IPS DF 6.9 (cell line): ENCODE measurements at regions not wholly inside any gene's neighbourhood (a gene's known extent, or its start where the extent isn't known, plus 50 kb on each side); places are given as distances from the start of the nearest gene placed in this dataset.

Experiments
- DNase-seq: peaks from one replicate; pipeline ENCODE4 v3.0.0-alpha.2; 2013; ENCODE audit warnings: low read depth, low spot score
- H3K27ac ChIP-seq: one replicate; pipeline ENCODE4 v1.5.1; 2013; ENCODE audit warnings: low read length, control low read depth
- H3K27me3 ChIP-seq: 2 replicates; pipeline ENCODE4 v1.6.1; 2013; ENCODE audit warnings: mild to moderate bottlenecking, low read length; ENCODE audit not compliant: control insufficient read depth, insufficient read depth
- H3K36me3 ChIP-seq: 2 replicates; pipeline ENCODE4 v1.6.1; 2013; ENCODE audit warnings: low read length; ENCODE audit not compliant: control insufficient read depth, insufficient read depth
- H3K4me1 ChIP-seq: 2 replicates; pipeline ENCODE4 v1.6.1; 2013; ENCODE audit warnings: low read length; ENCODE audit not compliant: control insufficient read depth, insufficient read depth
- H3K4me3 ChIP-seq: 2 replicates; pipeline ENCODE4 v1.5.1; 2013; ENCODE audit warnings: mild to moderate bottlenecking, low read length
- H3K9me3 ChIP-seq: 2 replicates; pipeline ENCODE4 v1.6.1; 2013; ENCODE audit warnings: low read length, inconsistent platforms; ENCODE audit not compliant: control insufficient read depth, insufficient read depth
- WGBS: extraction: QIAGEN DNeasy Blood & Tissue Kit; methylation state at CpG from one replicate; pipeline ENCODE4 v1.1.7; 2013; ENCODE audit warnings: mixed read lengths, missing lambda C conversion rate; ENCODE audit not compliant: insufficient read length, insufficient coverage; 5-methylcytosine and 5-hydroxymethylcytosine counted together

DNA sequence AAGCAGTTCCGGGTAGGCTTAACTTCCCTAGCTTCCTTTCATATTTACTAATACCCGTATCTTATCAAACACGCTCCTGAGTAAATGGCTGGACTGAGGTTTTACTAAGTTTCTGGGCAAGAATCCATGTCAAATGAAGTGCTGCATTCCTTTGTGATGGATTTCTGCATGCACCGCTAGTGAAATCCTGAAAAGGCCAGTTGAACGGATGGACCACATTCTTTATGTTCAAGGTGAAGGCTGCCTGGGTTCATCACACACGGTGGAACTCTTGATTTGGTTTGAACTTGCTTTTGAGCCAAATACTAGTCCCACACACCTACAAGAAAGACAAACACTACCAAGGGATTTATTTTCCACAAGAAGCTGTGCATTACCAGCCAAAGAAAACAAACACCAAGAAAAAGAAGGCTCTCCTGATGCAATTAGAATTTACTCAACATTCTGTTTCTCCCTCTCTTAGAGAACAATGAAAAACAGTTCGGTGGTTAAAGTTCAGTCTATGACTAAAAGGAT, 255.0 kb upstream of the SEMA3C start:
- no peaks in the 10 kb centered on the region for H3K27me3 ChIP-seq
- H3K27ac ChIP-seq, result no peak overlapping the region
- no CpG with 5 or more reads among the region's 7 CpGs for WGBS
- no peaks in the 10 kb centered on the region for H3K36me3 ChIP-seq
- H3K4me3 ChIP-seq, result no peak overlapping the region
- no peaks in the 10 kb centered on the region for H3K4me1 ChIP-seq
- no peaks in the 10 kb centered on the region for H3K9me3 ChIP-seq
- DNase-seq, result no peak

DNA sequence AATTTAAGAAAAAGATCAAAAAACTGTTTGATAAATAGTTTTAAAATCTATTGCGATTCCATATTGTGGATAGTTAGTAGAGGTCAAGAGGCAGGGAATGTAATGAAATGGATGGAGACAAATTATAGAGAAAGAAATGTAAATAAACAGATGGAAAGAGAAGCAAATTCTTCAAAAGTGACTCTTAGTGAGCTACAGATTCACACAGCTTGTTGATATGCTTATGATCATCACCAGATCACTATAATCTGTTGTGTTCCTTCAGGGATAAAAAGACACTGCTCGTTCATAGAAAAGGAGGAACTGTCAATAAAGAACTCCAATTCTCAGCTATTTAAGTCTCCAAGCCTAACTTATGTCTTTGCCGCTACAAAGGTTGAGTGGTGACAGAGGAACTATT, 251.4 kb upstream of the SEMA3C start:
- Histone ChIP-seq H3K27me3 (no peaks in the 10 kb centered on the region), H3K27ac (no peak overlapping the region), H3K4me1 (no peaks in the 10 kb centered on the region), H3K36me3 (no peaks in the 10 kb centered on the region), H3K9me3 (no peaks in the 10 kb centered on the region), H3K4me3 (no peak overlapping the region)
- no peak for DNase-seq
- WGBS, result no CpG with 5 or more reads among the region's 3 CpGs

DNA sequence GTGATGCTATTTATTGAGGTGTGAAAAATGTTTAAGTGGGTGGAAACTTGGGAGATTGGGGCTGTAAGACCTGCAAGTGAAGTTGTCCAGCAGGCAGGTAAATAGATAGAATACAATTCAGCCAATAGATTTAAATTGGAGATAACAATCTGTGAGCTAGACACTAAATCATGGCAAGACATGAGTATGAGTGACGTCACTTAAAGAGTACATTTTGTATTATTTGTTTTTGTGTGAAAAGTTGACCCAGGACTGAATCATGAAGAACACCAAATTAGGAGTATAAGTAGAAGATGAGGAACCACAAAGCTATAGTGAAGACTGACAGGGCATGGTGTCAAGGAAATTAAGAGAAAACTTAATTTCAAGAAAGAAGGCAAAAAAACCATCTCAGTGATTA, 249.1 kb upstream of the SEMA3C start:
- no peaks in the 10 kb centered on the region for H3K36me3 ChIP-seq
- H3K4me1 ChIP-seq, result no peaks in the 10 kb centered on the region
- no CpG with 5 or more reads among the region's 1 CpG for WGBS
- no peak for DNase-seq
- no peaks in the 10 kb centered on the region for H3K27me3 ChIP-seq
- no peak overlapping the region for H3K4me3 ChIP-seq
- no peak overlapping the region for H3K27ac ChIP-seq
- H3K9me3 ChIP-seq, result no peaks in the 10 kb centered on the region

DNA sequence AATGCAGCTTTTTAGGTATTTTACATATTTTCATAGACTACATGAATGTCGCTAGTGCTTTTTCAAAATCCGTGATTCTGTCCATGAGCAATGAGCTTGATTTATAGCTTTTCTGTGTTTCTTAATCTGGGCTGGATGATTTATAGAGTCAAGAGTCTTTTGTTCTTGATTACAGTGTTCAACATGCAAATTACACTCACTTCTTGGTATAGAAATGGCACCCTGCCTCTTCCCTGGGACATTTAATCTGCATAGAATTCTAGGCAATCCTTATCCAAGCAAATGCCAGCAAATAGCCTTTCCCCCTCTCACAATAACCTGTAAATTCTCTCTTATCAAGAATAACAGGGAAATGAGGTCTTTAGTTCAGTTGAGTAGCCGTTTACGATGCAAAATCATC, 246.2 kb upstream of the SEMA3C start:
- DNase-seq, result no peak
- no peaks in the 10 kb centered on the region for H3K27me3 ChIP-seq
- H3K4me3 ChIP-seq, result no peak overlapping the region
- H3K27ac ChIP-seq, result no peak overlapping the region
- WGBS, result no CpG with 5 or more reads among the region's 4 CpGs
- H3K36me3 ChIP-seq, result no peaks in the 10 kb centered on the region
- H3K9me3 ChIP-seq, result no peaks in the 10 kb centered on the region
- no peaks in the 10 kb centered on the region for H3K4me1 ChIP-seq

DNA sequence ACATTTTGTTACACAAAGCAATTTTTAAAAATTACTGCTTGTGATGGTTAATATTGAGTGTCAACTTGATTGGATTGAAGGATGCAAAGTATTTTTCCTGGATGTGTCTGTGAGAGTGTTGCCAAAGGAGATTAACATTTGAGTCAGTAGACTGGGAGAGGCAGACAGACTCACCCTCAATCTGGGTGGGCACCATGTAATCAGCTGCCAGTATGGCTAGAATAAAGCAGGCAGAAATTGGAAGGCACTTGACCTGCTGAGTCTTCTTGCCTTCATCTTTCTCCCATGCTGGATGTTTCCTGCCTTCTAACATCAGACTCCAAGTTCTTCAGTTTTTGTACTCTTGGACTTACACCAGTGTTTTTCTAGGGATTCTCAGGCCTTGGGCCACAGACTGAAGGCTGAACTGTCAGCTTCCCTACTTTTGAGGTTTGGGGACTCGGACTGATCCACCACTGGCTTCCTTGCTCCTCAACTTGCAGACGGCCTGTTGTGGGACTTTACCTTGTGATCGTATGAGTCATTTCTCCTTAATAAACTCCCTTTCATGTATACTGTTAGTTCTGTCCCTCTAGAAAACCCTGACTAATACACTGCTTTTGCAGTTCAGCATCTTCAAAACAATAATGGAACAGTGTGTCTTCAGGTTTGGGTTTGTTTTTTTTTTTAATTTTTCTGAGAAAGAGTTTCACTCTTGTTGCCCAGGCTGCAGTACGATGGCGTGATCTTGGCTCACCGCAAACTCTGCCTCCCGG, 244.1 kb upstream of the SEMA3C start:
- Histone ChIP-seq H3K4me3 (no peak overlapping the region), H3K27ac (no peak overlapping the region), H3K36me3 (no peaks in the 10 kb centered on the region), H3K27me3 (no peaks in the 10 kb centered on the region), H3K9me3 (no peaks in the 10 kb centered on the region), H3K4me1 (no peaks in the 10 kb centered on the region)
- no peak for DNase-seq
- WGBS, result no CpG with 5 or more reads among the region's 7 CpGs

DNA sequence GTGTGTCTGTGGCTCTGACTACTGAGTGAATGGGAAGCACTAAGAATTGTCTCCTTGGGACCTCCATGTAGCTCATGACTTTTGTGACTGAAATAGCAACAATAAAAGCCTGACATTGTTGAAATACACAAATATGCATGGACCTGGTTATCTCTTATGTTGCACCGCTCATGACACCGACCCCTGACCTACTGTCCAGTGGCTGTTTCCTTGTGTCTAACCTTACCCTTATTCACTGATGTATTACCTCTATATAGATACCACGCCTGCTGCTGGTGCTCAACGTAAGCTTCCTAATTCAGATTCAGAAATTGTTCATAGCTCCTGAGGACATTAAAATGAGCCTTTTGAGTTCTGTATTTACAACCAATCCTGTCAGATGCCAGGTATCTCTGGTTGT, 243.4 kb upstream of the SEMA3C start:
- DNase-seq, result no peak
- no CpG with 5 or more reads among the region's 4 CpGs for WGBS
- Histone ChIP-seq H3K27ac (no peak overlapping the region), H3K27me3 (no peaks in the 10 kb centered on the region), H3K4me3 (no peak overlapping the region), H3K36me3 (no peaks in the 10 kb centered on the region), H3K4me1 (no peaks in the 10 kb centered on the region), H3K9me3 (no peaks in the 10 kb centered on the region)

DNA sequence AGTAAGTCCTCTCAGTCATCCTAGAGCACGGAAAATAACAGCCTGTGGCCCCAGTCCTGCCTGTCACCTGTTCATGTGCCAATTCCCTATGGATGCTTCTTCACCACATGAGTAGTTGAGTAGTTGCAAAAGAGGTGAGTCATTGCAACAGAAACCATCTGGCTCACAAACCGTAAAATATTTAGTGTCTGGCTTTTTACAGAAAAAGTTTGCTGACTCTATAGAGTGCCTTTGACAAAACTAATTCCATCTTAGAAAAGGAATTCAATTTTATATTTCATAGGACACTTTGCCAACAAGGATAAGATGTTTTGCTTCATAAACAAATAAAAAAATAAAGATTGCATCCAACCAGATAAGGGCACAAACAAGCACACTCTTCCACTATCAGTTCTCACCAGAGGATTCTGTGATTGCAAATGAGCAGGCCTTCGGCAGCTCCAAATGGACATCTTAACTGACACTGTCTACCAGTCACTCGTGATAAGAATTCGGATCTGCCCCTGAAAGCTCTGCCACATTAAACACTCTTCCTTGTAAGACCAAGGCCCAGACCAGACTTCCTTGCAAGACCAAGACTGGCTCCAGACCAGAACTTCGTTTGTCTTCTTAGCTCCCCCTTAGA, 242.7 kb upstream of the SEMA3C start:
- no peak for DNase-seq
- no CpG with 5 or more reads among the region's 6 CpGs for WGBS
- Histone ChIP-seq H3K27ac (no peak overlapping the region), H3K4me3 (no peak overlapping the region), H3K27me3 (no peaks in the 10 kb centered on the region), H3K36me3 (no peaks in the 10 kb centered on the region), H3K9me3 (no peaks in the 10 kb centered on the region), H3K4me1 (no peaks in the 10 kb centered on the region)

DNA sequence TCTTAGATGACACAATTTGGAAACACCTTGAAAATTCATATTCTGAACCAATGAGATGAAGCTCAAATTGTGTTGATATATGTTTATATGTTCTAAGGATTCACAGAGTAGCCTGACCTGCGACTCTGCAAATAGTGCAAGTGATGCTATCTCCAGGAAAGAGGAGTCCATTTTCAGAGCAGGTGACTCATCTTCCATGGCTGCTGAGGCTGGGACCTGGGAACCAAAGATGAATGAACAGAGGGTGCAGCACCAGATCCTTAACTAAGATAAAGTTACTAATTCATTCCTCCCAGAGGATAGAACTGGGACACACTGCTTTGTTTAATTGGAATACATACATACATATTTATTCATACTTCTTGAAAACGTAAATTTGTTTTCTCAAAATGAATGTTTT, 240.6 kb upstream of the SEMA3C start:
- Histone ChIP-seq H3K4me1 (peaks cover 1% of the 10 kb centered on the region; the same call in 1 of the 2 replicates), H3K4me3 (no peak overlapping the region), H3K9me3 (no peaks in the 10 kb centered on the region), H3K27ac (no peak overlapping the region), H3K27me3 (no peaks in the 10 kb centered on the region), H3K36me3 (no peaks in the 10 kb centered on the region)
- no CpG with 5 or more reads among the region's 2 CpGs for WGBS
- DNase-seq, result no peak

DNA sequence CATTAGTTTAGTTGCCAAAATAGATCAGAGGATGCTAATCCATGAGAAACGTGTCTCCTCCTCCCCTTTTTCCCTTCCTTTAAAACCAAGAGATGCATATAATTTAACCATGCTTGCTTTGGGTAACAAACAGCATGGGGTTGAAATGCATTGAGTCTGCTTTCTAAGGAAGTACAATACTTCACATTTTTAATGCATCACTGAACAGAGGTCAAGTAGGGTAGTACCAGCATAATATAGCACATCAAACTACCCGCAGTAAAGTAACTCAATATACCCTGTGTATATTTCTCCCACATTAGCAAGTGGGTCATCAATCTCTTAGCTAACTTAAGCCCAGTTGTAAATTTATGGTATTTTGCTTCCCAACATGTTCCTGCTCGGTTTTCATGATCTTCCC, 239.3 kb upstream of the SEMA3C start:
- H3K36me3 ChIP-seq, result no peaks in the 10 kb centered on the region
- no peak overlapping the region for H3K27ac ChIP-seq
- H3K4me1 ChIP-seq, result peaks cover 1% of the 10 kb centered on the region; the same call in 1 of the 2 replicates
- H3K27me3 ChIP-seq, result no peaks in the 10 kb centered on the region
- no CpG with 5 or more reads among the region's 3 CpGs for WGBS
- H3K9me3 ChIP-seq, result no peaks in the 10 kb centered on the region
- no peak overlapping the region for H3K4me3 ChIP-seq
- no peak for DNase-seq

DNA sequence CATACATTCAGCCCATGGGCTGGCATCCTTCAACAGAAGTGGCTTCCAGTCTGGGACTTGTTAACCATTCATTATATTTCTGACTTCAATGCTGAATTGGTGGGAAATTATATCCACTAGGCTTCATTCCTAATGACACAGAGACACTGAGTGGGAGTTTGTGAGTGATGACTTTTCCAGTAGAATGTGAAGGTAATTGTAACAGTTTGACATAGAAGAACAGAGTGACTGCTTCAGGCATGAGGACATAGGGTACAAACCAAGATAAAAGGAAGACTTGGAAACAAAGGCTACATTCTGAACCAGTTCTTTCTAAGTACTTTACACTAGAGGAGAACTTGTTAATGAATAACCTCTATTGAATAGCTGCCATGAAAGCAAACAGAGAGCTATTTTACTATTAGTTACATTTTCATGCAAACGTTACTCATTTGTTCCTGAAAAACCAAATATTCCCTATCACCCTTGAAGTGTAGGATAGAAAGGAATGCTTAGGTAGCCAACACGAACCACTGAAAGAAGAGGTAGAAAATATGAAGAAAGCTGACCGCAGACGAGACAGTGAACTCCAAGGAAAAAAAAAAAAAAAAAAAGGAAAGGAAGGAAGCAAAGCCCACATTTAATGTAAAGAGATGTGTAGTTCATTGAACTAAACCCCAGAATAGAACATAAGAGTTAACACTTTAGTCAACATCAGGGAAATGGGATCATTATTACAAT, 237.0 kb upstream of the SEMA3C start:
- Histone ChIP-seq H3K9me3 (no peaks in the 10 kb centered on the region), H3K27me3 (no peaks in the 10 kb centered on the region), H3K4me3 (no peak overlapping the region), H3K36me3 (no peaks in the 10 kb centered on the region), H3K4me1 (peaks cover 1% of the 10 kb centered on the region; the same call in 1 of the 2 replicates), H3K27ac (no peak overlapping the region)
- no CpG with 5 or more reads among the region's 4 CpGs for WGBS
- DNase-seq, result no peak
